ENCODE measurements at regions not wholly inside any gene's neighbourhood (a gene's known extent, or its start where the extent isn't known, plus 50 kb on each side); places are given as distances from the start of the nearest gene placed in this dataset.

GRCh38 chr1:195053478-195053877, 1554.8 kb downstream of the KCNT2 start:
- Histone ChIP-seq H3K27me3 (no peaks in the 10 kb centered on the region), H3K9me3 (no peaks in the 10 kb centered on the region), H3K36me3 (no peaks in the 10 kb centered on the region), H3K27ac (no peak overlapping the region), H3K4me3 (replicated peaks in 1 of 3) (no peak overlapping the region), H3K4me1 (no peaks in the 10 kb centered on the region)
- WGBS, 2 donors = 69 to 82% methylated on average over 2 of the region's 2 CpGs
- intact Hi-C loops (cut with DNase I) = no loop called here
- DNase-seq = no peak
- TF ChIP-seq POLR2A (IDR thresholded peaks at IDR 0.05) (no peak), CTCF (IDR thresholded peaks at IDR 0.05) (no peak)

GRCh38 chr1:195047772-195048171, 1560.5 kb downstream of the KCNT2 start:
- Histone ChIP-seq H3K27me3 (no peaks in the 10 kb centered on the region), H3K27ac (no peak overlapping the region), H3K9me3 (no peaks in the 10 kb centered on the region), H3K4me3 (replicated peaks in 1 of 3) (no peak overlapping the region), H3K4me1 (no peaks in the 10 kb centered on the region), H3K36me3 (no peaks in the 10 kb centered on the region)
- TF ChIP-seq POLR2A (IDR thresholded peaks at IDR 0.05) (no peak), CTCF (IDR thresholded peaks at IDR 0.05) (no peak)
- DNase-seq = no peak
- WGBS, 2 donors = 77 to 83% methylated on average over 2 of the region's 2 CpGs
- intact Hi-C loops (cut with DNase I) = no loop called here

GRCh38 chr1:195045072-195045471, 1563.2 kb downstream of the KCNT2 start:
- WGBS, 2 donors = 87 to 91% methylated on average over 2 of the region's 2 CpGs
- TF ChIP-seq POLR2A (IDR thresholded peaks at IDR 0.05) = no peak
- TF ChIP-seq CTCF (IDR thresholded peaks at IDR 0.05) = no peak

GRCh38 chr1:195030793-195031192, 1577.4 kb downstream of the KCNT2 start:
- no peak overlapping the region for H3K27ac ChIP-seq
- no peaks in the 10 kb centered on the region for H3K27me3 ChIP-seq
- H3K4me1 ChIP-seq = no peaks in the 10 kb centered on the region
- WGBS, 2 donors = 67 to 81% methylated on average over 1 to 5 of the region's 5 CpGs
- intact Hi-C loops (cut with DNase I) = no loop called here
- no peak for DNase-seq
- no peaks in the 10 kb centered on the region for H3K36me3 ChIP-seq
- H3K9me3 ChIP-seq = no peaks in the 10 kb centered on the region
- H3K4me3 ChIP-seq (replicated peaks in 1 of 3) = no peak overlapping the region
- TF ChIP-seq POLR2A (IDR thresholded peaks at IDR 0.05) (no peak), CTCF (IDR thresholded peaks at IDR 0.05) (no peak)

More at GRCh38 chr1:195045072-195045471, 1563.2 kb downstream of the KCNT2 start:
- Histone ChIP-seq H3K4me1 (no peaks in the 10 kb centered on the region), H3K27ac (no peak overlapping the region), H3K9me3 (no peaks in the 10 kb centered on the region), H3K4me3 (replicated peaks in 1 of 3) (no peak overlapping the region), H3K27me3 (no peaks in the 10 kb centered on the region), H3K36me3 (no peaks in the 10 kb centered on the region)
- intact Hi-C loops (cut with DNase I) = no loop called here
- DNase-seq = no peak

- H3K4me3 ChIP-seq (replicated peaks in 1 of 3) = no peak overlapping the region
- no peaks in the 10 kb centered on the region for H3K36me3 ChIP-seq
- no peak for DNase-seq
- no peaks in the 10 kb centered on the region for H3K9me3 ChIP-seq
- intact Hi-C loops (cut with DNase I) = no loop called here
- H3K4me1 ChIP-seq = no peaks in the 10 kb centered on the region
- TF ChIP-seq POLR2A (IDR thresholded peaks at IDR 0.05) (no peak), CTCF (IDR thresholded peaks at IDR 0.05) (no peak)
- WGBS, 2 donors = 83 to 92% methylated on average over 6 of the region's 6 CpGs
- no peaks in the 10 kb centered on the region for H3K27me3 ChIP-seq
- no peak overlapping the region for H3K27ac ChIP-seq
These were observed 1581.4 kb downstream of the KCNT2 start for GRCh38 chr1:195026792-195027191.

All from thyroid gland (tissue), 4 donors.